NCI-H2107 treated with DMSO at 0.1 percent for 48 hours (cell line): ENCODE measurements at regions not wholly inside any gene's neighbourhood (a gene's known extent, or its start where the extent isn't known, plus 50 kb on each side); places are given as distances from the start of the nearest gene placed in this dataset.
A peak's percentile ranks its signal among the peaks of the same experiment; 100 is the strongest.

Experiments used
- DNase-seq: peaks from one replicate; lab custom pipeline; 2025; ENCODE audit not compliant: unreplicated experiment; lab: John Stamatoyannopoulos, UW

DNA sequence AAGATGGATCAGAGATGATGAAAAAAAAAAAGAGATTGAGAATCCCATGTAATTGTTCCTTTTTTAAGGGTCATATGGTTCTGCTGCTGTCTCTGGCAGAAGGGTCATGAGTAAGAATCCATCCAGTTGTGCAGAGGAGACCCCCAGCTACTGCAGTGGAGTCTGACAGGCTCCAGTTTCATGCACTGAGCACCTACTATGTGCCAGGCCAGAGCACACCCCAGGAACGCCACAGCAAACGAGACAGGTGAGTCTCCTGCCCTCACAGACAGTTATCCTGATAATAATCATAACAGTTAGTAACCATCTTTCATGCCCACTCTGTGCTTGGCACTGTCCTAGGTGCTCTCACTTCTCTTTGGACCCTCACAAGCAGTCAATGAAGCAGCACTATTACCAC lies 420.0 kb downstream of the MATN1 start:
- DNase-seq: no peak

GRCh38 chr1:30302858-30303257 lies 420.5 kb downstream of the MATN1 start:
- DNase-seq: peak; percentile 1

DNA sequence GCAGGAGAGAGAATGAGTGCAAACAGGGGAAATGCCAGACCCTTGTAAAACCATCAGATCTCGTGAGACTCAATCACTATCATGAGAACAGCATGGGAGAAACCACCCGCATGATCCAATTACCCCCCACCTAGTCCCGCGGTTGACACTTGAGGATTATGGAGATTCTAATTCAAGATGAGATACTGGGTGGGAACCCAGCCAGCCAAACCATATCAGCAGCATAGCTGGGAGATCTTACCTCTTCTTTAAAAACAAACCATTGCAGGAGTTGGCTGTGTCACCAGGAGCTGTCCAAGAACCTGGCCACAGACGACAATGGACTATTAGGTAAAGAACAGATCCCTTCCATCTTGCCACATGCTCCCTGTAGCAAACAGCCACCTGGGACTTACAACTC lies 422.7 kb downstream of the MATN1 start:
- DNase-seq: no peak

DNA sequence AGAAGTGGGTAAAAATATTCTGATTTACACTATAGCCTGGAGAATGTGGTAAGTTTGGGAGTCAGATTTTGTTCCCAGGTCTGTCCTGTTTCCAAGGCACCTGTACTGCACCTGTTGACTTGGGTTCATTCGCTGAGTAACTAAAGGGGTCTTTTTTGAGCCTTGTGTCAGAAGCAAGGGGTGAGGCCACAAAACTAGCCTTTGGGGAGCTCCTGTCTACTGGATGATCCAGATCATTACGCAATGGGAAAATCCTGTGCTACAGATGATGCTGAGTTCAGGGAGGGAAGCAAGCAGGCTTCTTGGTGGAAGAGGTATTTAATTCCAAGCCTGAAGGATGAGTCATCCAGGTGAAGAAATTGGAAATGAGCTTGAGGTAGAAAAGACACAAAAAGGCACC lies 424.0 kb downstream of the MATN1 start:
- no peak for DNase-seq

- DNase-seq: no peak
Measured at GRCh38 chr1:30295674-30296073, 427.7 kb downstream of the MATN1 start.

DNA sequence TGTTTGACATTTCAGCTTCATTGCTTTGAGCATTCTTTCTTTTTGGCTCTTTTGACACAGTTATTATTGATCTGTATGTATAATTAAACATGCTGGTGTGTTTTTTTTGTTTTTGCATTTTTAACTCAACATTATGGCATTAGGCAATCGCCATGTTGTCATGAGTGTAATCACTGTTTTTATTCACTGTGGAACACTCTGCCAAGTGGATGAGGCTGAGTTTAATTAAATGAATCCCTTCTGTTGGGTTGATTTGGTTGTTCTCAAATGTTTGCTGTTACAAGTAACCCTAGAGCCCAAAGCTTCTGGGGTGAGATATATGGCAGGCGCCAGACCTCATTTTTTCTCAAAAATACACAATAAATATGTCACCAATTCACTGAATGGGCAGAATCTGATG lies 428.1 kb downstream of the MATN1 start:
- DNase-seq: no peak

DNA sequence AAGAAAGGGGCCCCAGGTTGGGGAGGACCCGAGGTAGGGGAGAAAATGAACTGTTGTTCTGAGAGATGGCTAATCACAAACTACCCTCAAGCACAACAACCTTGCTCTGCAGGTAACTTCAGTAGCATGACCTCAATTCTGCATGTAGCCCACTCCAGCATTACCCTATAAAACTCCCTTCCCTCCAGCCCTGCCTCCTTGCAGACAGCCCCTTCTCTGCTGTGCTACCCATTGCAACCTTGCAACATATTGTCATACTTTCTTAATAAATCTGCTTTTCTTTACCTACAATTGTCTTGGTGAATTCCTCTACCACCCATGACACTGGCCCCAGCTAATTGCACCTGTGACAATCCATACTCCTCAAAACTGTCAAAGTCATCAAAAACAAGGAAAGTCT lies 428.9 kb downstream of the MATN1 start:
- DNase-seq: no peak

DNA sequence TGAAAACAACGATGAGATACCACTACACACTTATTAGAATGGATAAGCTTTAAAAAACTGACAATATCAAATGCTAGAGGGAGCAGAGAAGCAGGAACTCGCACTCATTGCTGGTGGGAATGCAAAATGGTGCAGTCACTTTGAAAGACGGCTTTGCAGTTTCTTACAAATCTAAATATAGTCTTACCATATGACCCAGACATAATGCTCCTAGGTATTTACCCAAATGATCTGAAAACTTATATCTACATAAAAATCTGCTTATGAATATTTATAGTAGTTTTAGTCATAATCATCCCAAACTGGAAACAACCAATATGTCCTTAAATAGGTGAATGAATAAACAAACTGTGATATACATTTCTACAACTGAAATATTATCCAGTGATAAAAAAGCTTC lies 430.9 kb downstream of the MATN1 start:
- DNase-seq: no peak

DNA sequence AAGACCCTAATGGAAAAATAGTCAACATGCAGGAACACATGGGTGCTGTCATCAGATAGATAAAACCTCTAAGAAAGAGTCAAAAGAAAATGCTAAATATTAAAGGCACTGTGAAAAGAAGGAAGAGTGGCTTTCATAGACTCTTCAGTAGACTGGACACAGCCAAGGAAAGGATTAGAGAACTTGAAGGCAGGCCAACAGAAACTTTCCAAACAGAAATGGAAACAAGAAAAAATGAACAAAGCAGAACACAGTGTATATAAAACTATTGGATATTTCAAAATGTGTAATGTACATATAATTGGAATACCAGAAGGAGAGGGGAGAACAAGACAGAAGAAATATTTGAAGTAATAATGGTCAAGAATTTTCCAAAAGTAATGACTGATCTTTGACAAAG lies 431.9 kb downstream of the MATN1 start:
- DNase-seq: no peak

DNA sequence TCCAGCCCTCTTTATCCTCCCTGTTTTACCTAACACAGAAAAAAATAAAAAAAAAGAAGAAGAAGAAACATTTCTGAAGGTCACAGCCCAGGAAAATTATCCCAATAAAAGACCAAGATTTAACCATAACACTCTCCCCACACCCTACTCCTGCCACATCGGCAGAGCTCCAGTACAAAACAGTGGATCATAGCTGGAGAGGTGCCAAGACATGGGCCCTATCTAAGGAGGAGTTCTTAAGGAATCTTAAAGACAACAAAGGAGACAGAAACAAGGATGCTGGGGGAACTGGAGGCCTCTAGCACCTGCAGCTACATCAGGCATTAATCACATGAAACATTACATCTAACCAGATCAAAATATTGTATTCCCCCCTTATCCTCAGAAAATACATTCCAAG lies 432.8 kb downstream of the MATN1 start:
- no peak for DNase-seq

- DNase-seq: no peak
Measured at GRCh38 chr1:30287976-30288375, 435.4 kb downstream of the MATN1 start.

- no peak for DNase-seq
Measured at GRCh38 chr1:30286988-30287839, 436.2 kb downstream of the MATN1 start.

- no peak for DNase-seq
Measured at GRCh38 chr1:30286241-30286987, 437.0 kb downstream of the MATN1 start.

DNA sequence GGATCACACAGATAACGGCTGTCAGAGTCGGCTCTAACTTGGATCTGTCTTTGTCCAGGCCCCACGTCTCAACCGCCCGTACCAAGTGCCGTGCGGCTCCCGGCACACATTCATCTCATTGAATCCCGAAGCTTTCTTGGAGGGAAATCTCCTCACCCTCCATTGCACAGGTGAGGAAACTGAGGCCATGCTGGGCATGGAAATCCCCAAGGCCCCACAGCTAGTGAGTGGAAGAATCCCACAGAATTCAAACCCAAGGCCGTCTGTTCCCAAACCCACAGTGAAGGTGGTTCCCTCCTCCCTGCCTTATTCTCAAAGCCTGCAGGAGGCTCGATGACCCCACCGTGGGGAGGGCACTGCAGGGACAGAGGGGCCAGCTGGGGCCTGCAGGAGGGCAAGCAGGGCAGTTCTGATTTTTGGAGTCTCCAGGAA lies 437.9 kb downstream of the MATN1 start:
- DNase-seq: no peak

DNA sequence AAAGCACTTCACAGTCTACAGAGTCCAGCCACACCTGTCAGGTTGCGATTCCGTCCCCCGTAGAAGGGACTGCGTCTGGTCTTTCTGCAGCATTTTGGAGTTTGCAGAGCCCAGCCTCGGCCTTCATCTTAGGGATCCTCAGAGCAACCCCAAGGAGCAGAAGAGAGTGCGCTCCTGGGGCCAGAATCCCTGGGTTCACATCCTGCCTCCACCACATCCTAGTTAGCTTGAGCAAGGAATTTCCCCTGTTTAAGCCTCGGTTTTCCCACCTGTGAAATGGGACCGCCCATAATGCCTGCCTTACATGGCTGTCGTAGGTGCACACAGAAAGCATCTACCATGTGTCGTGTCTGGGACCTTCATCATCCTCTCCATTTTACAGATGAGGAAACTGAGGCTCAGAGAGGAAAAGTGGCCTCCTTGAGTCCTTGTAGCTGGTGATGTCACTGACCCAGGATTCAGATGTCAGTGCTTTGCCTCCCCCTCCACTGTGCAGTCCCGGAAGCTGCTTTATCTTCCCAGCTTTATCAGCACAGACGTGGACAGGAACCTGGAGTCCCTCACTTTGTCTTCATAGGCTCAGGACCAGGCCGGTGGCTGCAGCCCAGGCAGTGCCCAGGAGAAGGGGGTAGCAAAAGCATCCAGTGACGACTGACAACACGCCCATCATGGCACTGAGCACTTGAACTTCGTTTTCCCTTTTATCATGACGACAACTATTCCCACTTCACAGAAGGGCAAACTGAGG lies 438.5 kb downstream of the MATN1 start:
- DNase-seq: no peak

DNA sequence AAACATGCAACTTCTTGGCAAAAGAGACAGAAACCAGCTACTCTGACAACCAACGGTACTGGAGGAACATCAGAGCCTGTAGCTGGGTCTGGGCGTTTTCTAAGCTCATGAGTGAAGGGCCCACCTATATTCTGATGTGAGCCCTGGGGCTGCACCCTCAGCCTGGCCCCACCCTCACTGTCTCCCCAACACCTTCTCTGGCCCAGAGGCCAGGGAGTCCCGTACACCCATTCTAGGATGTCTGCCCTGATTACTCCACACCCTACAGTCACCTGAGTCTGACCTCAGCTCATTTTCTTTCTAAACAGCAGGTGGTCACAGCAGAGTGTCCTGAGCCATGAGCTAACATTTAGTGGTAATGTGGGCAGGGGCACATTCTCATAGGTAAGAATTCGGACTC lies 439.2 kb downstream of the MATN1 start:
- DNase-seq: no peak

GRCh38 chr1:30283199-30283962 lies 440.0 kb downstream of the MATN1 start:
- DNase-seq: no peak

GRCh38 chr1:30280572-30280971 lies 442.8 kb downstream of the MATN1 start:
- DNase-seq: no peak

DNA sequence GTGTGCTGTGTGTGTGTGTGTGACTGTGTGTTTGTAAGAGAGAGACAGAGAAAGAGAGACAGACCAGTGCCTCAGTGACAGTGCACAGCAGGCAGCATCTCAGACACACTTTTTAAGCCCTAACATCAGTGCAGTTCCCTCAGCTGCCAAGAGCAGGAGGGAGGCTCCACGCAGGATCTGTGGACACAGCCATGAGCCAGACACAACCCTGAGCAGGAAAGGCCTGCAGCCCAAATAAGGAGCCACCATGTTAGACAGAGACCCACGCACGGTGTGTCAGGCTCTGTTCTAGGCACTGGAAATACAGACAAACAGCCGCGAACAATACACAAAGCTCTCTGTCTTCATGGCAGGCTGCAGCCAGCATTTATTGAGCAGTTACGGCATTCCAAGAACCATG lies 445.5 kb downstream of the MATN1 start:
- no peak for DNase-seq

DNA sequence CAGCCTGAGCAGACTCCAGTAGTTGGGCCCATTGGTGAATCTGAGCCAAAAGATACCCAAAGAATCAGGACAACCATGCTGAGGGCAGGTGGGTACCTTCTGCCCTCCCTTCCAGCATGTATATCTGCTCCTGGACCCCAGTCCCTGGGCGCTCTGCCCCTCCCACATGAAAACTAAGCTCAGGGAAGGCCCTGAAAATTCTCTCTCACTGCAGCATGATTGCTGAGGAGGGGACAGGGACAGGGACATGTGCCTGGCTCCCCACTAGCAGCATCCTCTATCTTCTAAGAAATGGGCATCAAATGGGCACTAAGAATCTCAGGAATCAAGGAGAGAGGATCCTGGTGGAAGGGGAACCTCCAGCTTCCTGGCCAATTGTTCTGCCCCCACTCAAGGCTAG lies 446.0 kb downstream of the MATN1 start:
- DNase-seq: no peak
